Ishikawa (cell line): ENCODE measurements at regions not wholly inside any gene's neighbourhood (a gene's known extent, or its start where the extent isn't known, plus 50 kb on each side); places are given as distances from the start of the nearest gene placed in this dataset.

ENCODE experiments used
- CEBPB ChIP-seq: IDR thresholded peaks from 2 replicates; pipeline ENCODE4 v1.6.1; 2012
- CREB1 ChIP-seq: IDR thresholded peaks from 2 replicates; pipeline ENCODE4 v1.6.1; 2012; ENCODE audit warnings: low read depth
- EGR1 ChIP-seq: IDR thresholded peaks from 2 replicates; pipeline ENCODE4 v1.6.1; 2012
- EP300 ChIP-seq: IDR thresholded peaks from 2 replicates; pipeline ENCODE4 v1.6.1; 2012; ENCODE audit warnings: borderline replicate concordance
- FOXM1 ChIP-seq: IDR thresholded peaks from 2 replicates; pipeline ENCODE4 v1.6.1; 2012; ENCODE audit warnings: low read depth, borderline replicate concordance
- NFIC ChIP-seq: IDR thresholded peaks from 2 replicates; pipeline ENCODE4 v1.6.1; 2012
- RAD21 ChIP-seq: IDR thresholded peaks from 2 replicates; pipeline ENCODE4 v1.6.1; 2012; ENCODE audit warnings: low read depth
- REST ChIP-seq: IDR thresholded peaks from 2 replicates; pipeline ENCODE4 v1.6.1; 2012; ENCODE audit warnings: low read depth, mild to moderate bottlenecking
- TAF1 ChIP-seq: IDR thresholded peaks from 2 replicates; pipeline ENCODE4 v1.6.1; 2012; ENCODE audit warnings: low read depth, mild to moderate bottlenecking
- TCF12 ChIP-seq: IDR thresholded peaks from 2 replicates; pipeline ENCODE4 v1.6.1; 2012; ENCODE audit warnings: low read depth
- TEAD4 ChIP-seq: IDR thresholded peaks from 2 replicates; pipeline ENCODE4 v1.6.1; 2012
- USF1 ChIP-seq: IDR thresholded peaks from 2 replicates; pipeline ENCODE4 v1.6.1; 2012
- YY1 ChIP-seq: IDR thresholded peaks from 2 replicates; pipeline ENCODE4 v1.6.1; 2012; ENCODE audit warnings: low read depth
- ZBTB7A ChIP-seq: IDR thresholded peaks from 2 replicates; pipeline ENCODE4 v1.6.1; 2012; ENCODE audit warnings: low read depth
- TF ChIP-seq, protein P1 (sequence below): IDR thresholded peaks from 2 replicates; pipeline ENCODE4 v1.6.1; 2012

GRCh38 chr4:4788573-4788972 is 70.9 kb upstream of the MSX1 start:
- TF ChIP-seq TEAD4 (no peak), ZBTB7A (no peak)

DNA sequence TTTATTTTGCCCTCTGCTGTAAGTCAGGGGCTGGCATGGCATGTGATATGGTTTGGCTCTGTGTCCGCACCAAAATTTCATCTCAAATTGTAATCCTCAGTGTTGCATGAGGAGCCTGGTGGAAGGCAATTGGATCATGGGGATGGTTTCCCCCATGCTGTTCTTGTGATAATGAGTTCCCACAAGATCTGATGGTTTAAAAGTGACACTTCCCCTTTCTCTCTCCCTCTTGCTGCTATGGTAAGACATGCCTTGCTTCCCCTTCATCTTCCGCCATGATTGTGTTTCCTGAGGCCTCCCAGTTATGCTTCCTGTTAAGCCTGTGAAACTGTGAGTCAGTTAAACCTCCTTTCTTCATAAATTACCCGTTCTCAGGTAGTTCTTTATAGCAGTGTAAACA is 72.0 kb upstream of the MSX1 start:
- TF ChIP-seq TAF1 (no peak), EP300 (no peak), YY1 (no peak), FOXM1 (no peak), RAD21 (no peak), TCF12 (no peak), CEBPB (no peak), USF1 (no peak), TEAD4 (no peak), NFIC (no peak), CREB1 (no peak), REST (no peak), EGR1 (no peak)

DNA sequence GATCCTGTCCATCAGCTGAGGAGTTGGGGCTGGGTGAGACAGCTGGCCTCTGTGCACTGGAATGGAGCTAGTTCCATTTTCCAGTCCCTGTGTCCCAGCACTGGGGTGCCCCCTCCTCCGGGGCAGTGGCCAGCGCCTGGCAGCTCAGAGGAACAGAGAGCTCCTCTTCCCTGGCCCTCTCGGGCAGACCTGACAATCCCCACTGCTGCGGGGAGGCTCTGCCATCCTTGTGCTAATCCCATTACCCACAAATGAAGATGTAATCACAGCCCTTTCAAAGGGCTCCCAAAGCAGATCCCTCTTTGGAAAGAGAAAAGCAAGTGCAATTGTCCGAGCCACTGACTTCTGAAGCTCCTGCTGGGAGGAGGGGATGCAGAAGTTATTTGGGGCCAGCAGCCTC is 75.1 kb upstream of the MSX1 start:
- no peak for TF ChIP-seq EGR1
- TF ChIP-seq CREB1, result no peak
- TF ChIP-seq TCF12, result no peak
- TF ChIP-seq USF1, result no peak
- TF ChIP-seq, protein P1, sequence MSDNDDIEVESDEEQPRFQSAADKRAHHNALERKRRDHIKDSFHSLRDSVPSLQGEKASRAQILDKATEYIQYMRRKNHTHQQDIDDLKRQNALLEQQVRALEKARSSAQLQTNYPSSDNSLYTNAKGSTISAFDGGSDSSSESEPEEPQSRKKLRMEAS, result no peak
- no peak for TF ChIP-seq ZBTB7A

DNA sequence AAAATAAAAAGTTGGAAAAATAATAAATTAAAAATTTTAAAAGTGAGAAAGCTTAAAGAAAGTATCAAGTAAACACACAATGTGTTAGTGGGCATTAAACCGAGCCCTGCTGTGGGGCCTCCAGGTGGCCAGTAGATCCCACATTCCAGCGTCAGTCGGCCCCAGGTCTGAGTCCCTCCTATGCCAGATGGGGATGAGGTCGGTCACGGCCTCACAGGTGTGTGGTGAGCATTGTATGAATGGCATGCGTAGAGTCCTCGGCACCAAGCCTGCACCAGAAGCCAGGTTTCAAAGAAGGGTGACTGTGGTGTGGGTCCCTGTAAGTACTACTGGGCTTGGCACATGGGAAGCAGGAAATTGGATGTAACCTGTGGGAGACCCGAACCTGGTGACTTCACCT is 75.6 kb upstream of the MSX1 start:
- TF ChIP-seq NFIC (no peak), CREB1 (no peak), TCF12 (no peak)

GRCh38 chr4:4782969-4783368 is 76.5 kb upstream of the MSX1 start:
- TF ChIP-seq RAD21 (no peak), TEAD4 (no peak)

DNA sequence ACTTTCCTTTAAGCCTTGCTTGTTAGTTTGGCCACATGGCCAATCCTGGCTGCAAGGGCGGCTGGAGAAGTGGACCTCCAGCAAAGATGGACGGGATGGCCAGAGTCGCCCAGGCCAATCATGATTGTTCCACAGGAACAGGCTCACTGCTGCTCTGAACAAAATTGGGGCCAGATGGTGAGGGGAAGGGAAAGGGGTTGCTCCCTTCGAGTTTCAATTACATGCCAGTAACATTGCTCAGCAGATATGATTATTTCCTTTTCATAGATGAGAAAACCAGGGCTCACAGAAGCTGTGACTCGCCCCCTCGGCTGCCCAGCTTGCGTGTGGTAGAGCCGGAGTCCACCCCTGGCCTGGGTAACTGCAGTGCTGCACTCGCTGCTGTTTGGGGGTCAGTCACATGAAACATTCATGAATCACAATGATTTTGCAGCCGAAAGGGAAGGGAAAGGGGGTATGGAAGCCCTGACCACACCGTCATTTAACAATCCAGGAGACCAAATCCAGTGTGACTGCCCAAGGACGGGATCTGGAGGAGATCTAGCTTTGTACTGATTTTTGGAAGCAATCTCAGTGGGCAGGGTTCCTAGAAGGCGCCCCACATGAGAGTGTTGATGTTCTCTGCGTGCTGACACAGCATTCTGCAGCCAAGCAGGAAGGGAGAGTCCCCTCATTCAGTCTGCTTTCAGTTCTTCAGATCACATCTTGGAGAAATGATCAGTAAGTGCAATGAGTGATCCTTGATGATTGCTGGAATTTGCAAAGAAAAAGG is 77.3 kb upstream of the MSX1 start:
- TF ChIP-seq USF1 (no peak), YY1 (no peak), EP300 (no peak), TAF1 (no peak), TEAD4 (no peak), NFIC (no peak), ZBTB7A (no peak), CEBPB (no peak), RAD21 (no peak), REST (no peak), CREB1 (no peak), TCF12 (no peak)
- TF ChIP-seq, protein P1, result no peak
